Right lobe of liver (tissue), 4 donors: ENCODE measurements at regions not wholly inside any gene's neighbourhood (a gene's known extent, or its start where the extent isn't known, plus 50 kb on each side); places are given as distances from the start of the nearest gene placed in this dataset.

Experiments used
- CTCF ChIP-seq, 4 donors: fragments of 200-600 bp in 3 of 4; fragments of 450-650 bp in 1 of 4; IDR thresholded peaks; one replicate each; pipeline versions ENCODE4 v1.5.1 to v1.8.0; 2016 to 2022; ENCODE audit warnings: antibody characterized with exemption in 4 of 4, mild to moderate bottlenecking in 2 of 4
- POLR2A ChIP-seq: fragments of 450-650 bp; IDR thresholded peaks from one replicate; pipeline ENCODE4 v1.6.1; 2017; ENCODE audit warnings: antibody characterized with exemption, mild to moderate bottlenecking
- donor health status: DM: no; HTN: no; CAD: no.
- donor health status: DM: no; HTN: no; CAD: no.
- donor health status: DM: no; HTN: yes; CAD: no.

DNA sequence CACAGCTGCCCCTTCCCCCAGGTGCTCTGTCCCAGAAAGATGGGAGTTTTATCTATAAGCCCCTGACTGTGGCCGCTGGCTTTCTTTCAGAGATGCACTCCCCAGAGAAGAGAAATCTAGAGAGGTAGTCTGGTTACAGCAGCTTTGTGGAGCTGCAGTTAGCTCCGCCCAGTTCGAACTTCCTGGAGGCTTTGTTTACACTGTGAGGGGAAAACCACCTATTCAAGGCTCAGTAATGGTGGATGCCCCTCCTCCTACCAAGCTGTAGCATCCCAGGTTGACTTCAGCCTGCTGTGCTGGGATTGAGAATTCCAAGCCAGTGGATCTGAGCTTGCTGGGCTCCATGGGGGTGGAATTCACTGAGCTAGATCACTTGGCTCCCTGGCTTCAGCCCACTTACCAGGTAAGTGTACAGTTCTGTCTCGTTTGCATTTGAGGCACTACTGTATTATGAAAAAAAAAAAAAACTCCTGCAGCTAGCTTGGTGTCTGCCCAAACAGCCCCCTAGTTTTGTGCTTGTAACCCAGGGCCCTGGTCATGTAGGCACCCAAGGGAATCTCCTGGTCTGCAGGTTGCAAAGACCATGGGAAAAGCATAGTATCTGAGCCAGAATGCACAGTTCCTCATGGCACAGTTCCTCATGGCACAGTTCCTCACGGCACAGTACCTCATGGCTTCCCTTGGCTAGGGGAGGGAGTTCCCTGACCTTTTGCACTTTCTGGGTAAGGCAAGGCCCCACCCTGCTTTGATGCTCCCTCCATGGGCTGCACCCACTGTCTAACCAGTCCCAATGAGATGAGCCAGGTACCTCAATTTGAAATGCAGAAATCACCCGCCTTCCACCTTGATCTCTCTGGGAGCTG, 275.0 kb downstream of the CENPW start:
- TF ChIP-seq CTCF (IDR thresholded peaks at IDR 0.05): no peak
- TF ChIP-seq POLR2A: no peak
